BJ (cell line): ENCODE measurements at regions not wholly inside any gene's neighbourhood (a gene's known extent, or its start where the extent isn't known, plus 50 kb on each side); places are given as distances from the start of the nearest gene placed in this dataset.

Source experiments
- CTCF ChIA-PET: fragments of 350-600 bp; formaldehyde crosslinking; extraction: SDS; loops from one replicate; lab custom pipeline; 2021; ENCODE audit warnings: antibody characterized with exemption, inconsistent platforms; lab: Yijun Ruan, JAX
- POLR2A ChIA-PET: fragments of 300-600 bp; sonication (Branson Sonifier 250); formaldehyde crosslinking; extraction: SDS; loops from one replicate; lab custom pipeline; 2021; ENCODE audit warnings: antibody characterized with exemption; lab: Charles Lee
- DNase-seq: peaks from one replicate; pipeline ENCODE4 v3.0.0-alpha.2; 2011; ENCODE audit warnings: low read depth
- H3K27me3 ChIP-seq: 2 replicates; pipeline ENCODE4 v1.6.0; 2011; ENCODE audit warnings: low read length; ENCODE audit not compliant: control insufficient read depth, insufficient read depth
- H3K36me3 ChIP-seq: 2 replicates; pipeline ENCODE4 v1.5.1; 2011; ENCODE audit warnings: low read length; ENCODE audit not compliant: control insufficient read depth, insufficient read depth
- H3K4me3 ChIP-seq: 2 replicates; pipeline ENCODE4 v1.5.1; 2011; ENCODE audit warnings: low read depth, mild to moderate bottlenecking, control low read depth, low read length
- CTCF ChIP-seq: IDR thresholded peaks from 2 replicates; pipeline ENCODE4 v1.5.1; 2011; ENCODE audit warnings: low read depth, mild to moderate bottlenecking, control low read depth, inconsistent platforms, low read length, moderate library complexity; ENCODE audit not compliant: insufficient read depth

GRCh38 chr6:137749696-137750211 is 117.3 kb upstream of the TNFAIP3 start:
- POLR2A ChIA-PET, result interaction anchor here (0.5 kb wide), 1 partner anchor 684 kb away, joined by 4 read pairs; no protein-coding TSS in a partner anchor
- no peak for TF ChIP-seq CTCF
- CTCF ChIA-PET, result interaction anchor here (1.0 to 1.2 kb wide), 3 partner anchors 9 to 191 kb away, joined by 3 to 4 read pairs (median 3); no protein-coding TSS in a partner anchor
- no peak overlapping the region for H3K4me3 ChIP-seq
- H3K36me3 ChIP-seq, result no peaks in the 10 kb centered on the region
- H3K27me3 ChIP-seq, result no peaks in the 10 kb centered on the region; the same call in 1 of the 2 replicates
- no peak for DNase-seq

GRCh38 chr6:137750297-137750696 is 116.8 kb upstream of the TNFAIP3 start:
- no peaks in the 10 kb centered on the region for H3K36me3 ChIP-seq
- ChIA-PET CTCF (interaction anchor here (1.1 to 1.2 kb wide), 2 partner anchors 11 to 190 kb away, joined by 3 to 4 read pairs; no protein-coding TSS in a partner anchor), POLR2A (interaction anchor here (0.5 kb wide), 1 partner anchor 684 kb away, joined by 4 read pairs; no protein-coding TSS in a partner anchor)
- no peaks in the 10 kb centered on the region for H3K27me3 ChIP-seq
- H3K4me3 ChIP-seq, result no peak overlapping the region
- DNase-seq, result no peak
- no peak for TF ChIP-seq CTCF

GRCh38 chr6:137751768-137752560 is 115.1 kb upstream of the TNFAIP3 start:
- ChIA-PET POLR2A (no interaction called here), CTCF (interaction anchor here (1.2 kb wide), 1 partner anchor 10 kb away, joined by 3 read pairs; no protein-coding TSS in a partner anchor)
- H3K36me3 ChIP-seq, result no peaks in the 10 kb centered on the region
- no peaks in the 10 kb centered on the region for H3K27me3 ChIP-seq
- no peak for DNase-seq
- no peak for TF ChIP-seq CTCF
- no peak overlapping the region for H3K4me3 ChIP-seq

- Histone ChIP-seq H3K27me3 (no peaks in the 10 kb centered on the region), H3K36me3 (no peaks in the 10 kb centered on the region), H3K4me3 (no peak overlapping the region)
- CTCF ChIA-PET, result no interaction called here
- TF ChIP-seq CTCF, result no peak
- no peak for DNase-seq
- POLR2A ChIA-PET, result no interaction called here
Observed at GRCh38 chr6:137754366-137754765, 112.7 kb upstream of the TNFAIP3 start.

GRCh38 chr6:137754866-137755265 is 112.2 kb upstream of the TNFAIP3 start:
- H3K27me3 ChIP-seq, result no peaks in the 10 kb centered on the region
- CTCF ChIA-PET, result no interaction called here
- POLR2A ChIA-PET, result no interaction called here
- H3K36me3 ChIP-seq, result no peaks in the 10 kb centered on the region
- H3K4me3 ChIP-seq, result no peak overlapping the region
- TF ChIP-seq CTCF, result no peak
- no peak for DNase-seq
